IPS DF 19.7 (cell line): ENCODE measurements at regions not wholly inside any gene's neighbourhood (a gene's known extent, or its start where the extent isn't known, plus 50 kb on each side); places are given as distances from the start of the nearest gene placed in this dataset.

Experiments
- DNase-seq: peaks from one replicate; pipeline ENCODE4 v3.0.0-alpha.2; 2013; ENCODE audit warnings: low read depth, low spot score

GRCh38 chr3:153313302-153313965, 151.4 kb downstream of the RAP2B start:
- no peak for DNase-seq

DNA sequence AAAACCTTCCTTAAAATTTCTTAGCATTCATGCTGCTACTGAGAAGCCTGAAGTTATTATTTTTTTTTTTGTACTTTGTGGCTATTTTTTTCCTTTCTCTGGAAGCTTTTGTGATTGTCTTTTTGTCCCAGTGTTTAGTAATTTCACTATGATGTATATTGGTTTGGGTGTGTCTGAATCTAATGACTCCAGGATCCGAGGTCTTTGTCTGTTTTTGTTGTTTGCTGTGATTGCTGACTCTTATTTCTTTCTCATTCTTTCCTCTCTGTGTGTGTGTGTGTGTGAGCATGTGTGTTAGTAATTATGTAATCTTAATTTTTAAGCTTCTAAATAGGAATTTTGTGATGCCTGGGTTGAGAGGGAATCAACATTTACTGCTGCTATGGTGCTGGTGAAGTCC, 152.0 kb downstream of the RAP2B start:
- DNase-seq: no peak

DNA sequence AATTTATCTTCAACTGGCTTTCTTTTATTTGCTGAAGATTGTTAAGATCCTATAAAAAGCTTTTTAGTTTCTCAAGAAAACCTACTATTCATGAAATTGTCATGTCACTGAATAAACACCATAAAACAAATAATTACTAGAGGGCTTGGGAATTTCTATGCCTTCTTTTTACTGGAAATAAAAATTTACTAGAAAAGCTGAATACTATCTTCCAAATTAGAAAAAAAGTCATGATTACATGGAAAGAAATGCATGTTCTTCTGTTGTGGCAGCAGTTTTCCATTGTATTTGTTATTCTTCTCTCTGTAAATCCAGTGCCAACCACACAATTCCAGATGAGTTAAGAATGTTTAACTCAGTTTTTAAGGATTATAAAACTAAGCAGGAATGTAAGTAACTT, 153.8 kb downstream of the RAP2B start:
- no peak for DNase-seq

DNA sequence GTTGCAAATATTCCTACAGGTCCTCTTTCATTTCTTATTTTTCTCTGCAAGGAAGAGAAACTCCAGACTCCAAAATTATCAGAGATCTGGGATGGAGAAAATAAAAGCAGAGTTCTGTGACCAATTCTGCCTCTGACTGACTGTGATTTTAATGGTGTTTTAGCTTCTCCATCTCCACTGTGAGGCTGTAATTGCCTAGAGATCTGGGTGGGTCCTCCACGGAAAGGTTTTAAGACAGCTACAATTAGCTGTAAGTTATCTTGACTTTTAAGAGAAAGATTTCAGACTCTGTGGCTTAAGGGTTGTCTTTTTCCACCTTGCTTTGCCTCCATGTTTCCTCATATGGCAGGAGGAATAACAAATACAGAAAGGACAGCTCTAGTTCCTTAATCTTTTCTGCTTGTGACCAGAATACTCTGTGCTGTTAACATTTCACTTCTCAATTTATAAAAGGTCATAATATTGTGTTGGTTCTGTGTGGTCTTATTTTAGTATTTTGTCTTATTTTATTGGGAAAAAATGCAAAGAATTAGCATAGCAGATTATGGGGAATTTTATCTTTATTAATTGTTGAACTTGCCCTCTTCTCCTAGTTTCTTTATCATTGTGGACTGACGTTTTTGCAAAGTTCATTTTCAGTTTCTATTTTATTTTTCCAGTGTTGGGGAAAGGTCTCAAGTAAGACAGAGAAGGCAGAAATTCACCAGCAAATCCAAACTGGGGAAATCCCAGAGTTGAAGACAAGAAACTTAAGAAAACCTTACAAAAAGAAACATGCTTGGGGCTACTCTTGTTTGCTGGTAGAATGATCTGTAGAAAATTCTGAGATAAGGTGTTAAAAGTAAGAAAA, 157.9 kb downstream of the RAP2B start:
- no peak for DNase-seq

DNA sequence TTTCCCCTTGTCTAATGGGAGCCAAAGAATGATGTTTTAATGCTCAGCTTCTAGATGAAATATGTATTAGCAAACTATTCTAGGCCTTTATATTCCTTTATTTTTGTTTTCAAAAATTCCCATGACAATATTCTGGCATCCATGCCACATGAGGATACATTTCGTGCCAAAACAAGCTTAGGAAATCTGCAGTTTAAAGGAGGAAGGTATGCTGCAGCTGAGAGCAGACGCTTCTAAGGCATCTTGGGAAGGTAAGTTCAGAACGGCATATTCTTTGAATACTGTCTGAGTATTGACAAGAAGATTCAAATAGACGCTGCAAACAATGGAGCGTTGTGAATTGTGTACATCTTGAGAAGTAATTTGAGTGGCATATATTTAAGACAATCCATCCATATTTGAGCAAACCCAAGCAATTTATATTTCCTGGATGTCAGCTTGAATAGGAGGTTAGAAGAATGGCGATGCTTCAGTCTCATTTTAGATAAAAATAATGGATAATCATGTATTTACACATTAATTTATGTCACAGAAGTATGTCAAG, 158.6 kb downstream of the RAP2B start:
- no peak for DNase-seq

DNA sequence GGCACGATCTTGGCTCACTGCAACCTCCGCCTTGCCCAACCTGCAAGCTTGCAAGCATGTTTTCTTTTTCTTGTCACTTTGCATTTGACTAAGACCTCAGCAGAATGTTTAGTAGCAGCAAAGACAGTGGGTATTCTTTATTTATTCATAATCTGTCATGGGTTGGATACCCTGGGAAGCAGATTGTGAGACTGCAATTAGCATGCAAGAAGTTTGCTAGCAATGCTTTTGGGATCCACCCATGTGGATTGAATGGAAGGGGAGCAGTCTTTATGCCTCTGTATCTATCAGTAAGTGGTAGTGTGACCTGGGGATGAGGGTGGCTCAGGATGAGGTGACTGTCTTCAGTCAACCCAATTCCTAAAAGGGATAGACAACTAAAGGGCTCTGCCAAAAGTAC, 166.7 kb downstream of the RAP2B start:
- no peak for DNase-seq

GRCh38 chr3:153330901-153331300, 168.9 kb downstream of the RAP2B start:
- DNase-seq: no peak

- no peak for DNase-seq
Measured at GRCh38 chr3:153331676-153332075, 169.7 kb downstream of the RAP2B start.

- no peak for DNase-seq
Measured at GRCh38 chr3:153334558-153334957, 172.5 kb downstream of the RAP2B start.

- DNase-seq: no peak
Measured at GRCh38 chr3:153337369-153337768, 175.3 kb downstream of the RAP2B start.

- DNase-seq: no peak
Measured at GRCh38 chr3:153338487-153338886, 176.5 kb downstream of the RAP2B start.

DNA sequence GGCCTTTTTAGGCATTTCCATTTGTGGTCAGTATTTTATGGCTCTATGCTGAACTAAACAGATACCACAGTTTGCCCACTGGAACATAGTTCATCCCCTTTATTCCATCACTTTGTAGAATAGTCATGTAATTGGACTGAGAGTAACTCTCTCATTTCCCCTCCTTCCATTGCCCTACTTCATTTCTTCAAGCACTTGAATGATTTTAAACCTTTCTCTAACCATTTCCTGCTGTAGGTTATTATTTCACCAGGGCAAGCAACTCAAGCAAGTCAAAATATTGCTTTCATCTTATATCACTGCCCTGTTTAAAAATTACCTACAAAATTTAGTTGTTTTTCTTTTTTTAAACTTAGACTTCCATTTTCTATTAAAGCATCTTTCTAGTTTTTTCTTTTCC, 177.0 kb downstream of the RAP2B start:
- DNase-seq: no peak

DNA sequence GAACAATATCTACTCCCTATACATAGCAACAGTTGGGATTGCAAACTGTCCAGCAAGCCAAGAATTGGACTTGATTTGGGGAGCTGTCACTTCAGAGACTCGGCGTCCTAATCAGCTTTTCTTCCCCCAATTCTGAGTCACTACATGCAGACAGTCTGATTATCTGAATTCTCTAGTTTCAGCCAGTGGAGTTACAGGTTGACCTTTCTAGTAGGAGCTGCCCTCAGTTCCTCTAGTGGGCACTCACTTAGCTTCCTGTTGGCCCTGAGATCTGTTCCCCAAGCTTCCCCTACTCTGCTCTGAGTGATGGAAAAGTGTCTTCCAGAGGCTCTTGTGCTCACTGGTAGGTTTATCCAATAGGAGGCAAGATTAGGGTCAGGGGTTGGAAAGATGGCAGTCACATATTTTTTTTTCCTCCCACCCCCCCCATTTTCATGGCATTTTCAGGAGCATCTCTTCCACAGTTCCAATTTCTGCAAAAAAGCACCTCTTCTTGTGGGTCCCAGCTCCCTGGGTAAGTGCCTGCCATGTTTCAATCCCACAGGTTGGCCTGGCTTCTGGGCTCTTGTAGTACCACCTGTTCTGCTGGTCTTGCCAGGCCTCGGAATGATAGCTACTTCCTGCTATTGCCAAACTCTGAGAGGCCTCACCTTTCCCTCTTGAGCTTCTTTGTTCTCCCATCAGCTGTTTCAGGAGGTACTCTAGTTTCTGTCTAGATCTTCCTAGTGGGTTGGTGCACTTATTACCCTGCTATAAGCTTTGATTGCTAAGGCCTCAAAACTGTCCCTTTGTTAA, 182.2 kb downstream of the RAP2B start:
- no peak for DNase-seq

GRCh38 chr3:153348457-153349107, 186.6 kb downstream of the RAP2B start:
- peak; percentile 56 for DNase-seq

GRCh38 chr3:153349108-153349499, 187.1 kb downstream of the RAP2B start:
- no peak for DNase-seq

- DNase-seq: no peak
Measured at GRCh38 chr3:153350420-153350819, 188.4 kb downstream of the RAP2B start.

GRCh38 chr3:153354641-153355040, 192.6 kb downstream of the RAP2B start:
- DNase-seq: no peak

GRCh38 chr3:153355559-153355958, 193.5 kb downstream of the RAP2B start:
- no peak for DNase-seq

GRCh38 chr3:153356908-153357307, 194.9 kb downstream of the RAP2B start:
- DNase-seq: no peak

DNA sequence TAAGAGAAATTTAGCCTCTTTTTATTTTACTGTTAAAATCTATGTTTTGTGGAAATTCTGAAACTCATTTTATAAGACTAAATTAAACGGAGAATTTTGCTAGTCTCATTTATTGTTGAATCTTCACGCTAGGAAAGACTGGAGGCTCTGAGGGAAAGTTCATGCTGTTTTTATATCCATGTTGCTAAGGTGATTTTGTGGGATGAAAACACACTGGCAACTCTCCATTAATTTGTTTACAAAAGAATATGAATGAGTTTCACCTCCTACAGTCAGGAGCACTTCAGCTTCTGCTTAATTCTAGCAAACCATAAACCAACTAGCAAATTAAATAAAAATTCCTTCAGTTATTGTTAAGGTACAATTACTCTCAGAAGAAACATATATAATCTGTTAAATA, 195.4 kb downstream of the RAP2B start:
- DNase-seq: no peak

DNA sequence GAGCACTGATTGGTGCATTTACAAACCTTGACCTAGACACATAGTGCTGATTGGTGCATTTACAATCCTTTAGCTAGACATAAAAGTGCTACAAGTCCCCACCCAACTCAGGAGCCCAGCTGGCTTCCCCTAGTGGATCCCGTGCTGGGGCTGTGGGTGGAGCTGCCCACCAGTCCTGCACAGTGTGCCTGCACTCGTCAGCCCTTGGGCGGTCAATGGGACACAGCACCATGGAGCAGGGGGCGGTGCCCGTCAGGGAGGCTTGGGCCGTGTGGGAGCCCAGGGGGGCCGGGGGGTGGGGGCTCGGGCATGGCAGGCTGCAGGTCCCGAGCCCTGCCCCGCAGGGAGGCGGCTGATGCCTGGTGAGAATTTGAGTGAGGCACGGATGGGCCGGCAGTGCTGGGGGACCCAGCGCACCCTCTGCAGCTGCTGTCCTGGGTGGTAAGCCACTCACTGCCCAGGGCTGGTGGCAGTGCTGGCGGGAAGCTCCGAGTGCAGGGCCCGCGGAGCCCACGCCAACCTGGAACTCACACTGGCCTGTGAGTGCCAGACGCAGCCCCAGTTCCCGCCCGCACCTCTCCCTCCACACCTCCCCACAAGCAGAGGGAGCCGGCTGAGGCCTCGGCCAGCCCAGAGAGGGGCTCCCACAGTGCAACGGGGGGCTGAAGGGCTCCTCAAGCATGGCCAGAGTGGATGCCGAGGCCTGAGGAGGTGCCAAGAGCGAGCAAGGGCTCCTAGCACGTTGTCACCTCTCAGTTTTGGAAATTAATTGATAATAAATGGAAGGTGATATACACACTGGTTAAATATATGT, 207.7 kb downstream of the RAP2B start:
- DNase-seq: no peak
